ENCODE measurements at regions not wholly inside any gene's neighbourhood (a gene's known extent, or its start where the extent isn't known, plus 50 kb on each side); places are given as distances from the start of the nearest gene placed in this dataset.
A peak's percentile ranks its signal among the peaks of the same experiment; 100 is the strongest.

GRCh38 chr15:29451201-29451781 lies 181.7 kb upstream of the NSMCE3 start:
- TF ChIP-seq, protein P1, sequence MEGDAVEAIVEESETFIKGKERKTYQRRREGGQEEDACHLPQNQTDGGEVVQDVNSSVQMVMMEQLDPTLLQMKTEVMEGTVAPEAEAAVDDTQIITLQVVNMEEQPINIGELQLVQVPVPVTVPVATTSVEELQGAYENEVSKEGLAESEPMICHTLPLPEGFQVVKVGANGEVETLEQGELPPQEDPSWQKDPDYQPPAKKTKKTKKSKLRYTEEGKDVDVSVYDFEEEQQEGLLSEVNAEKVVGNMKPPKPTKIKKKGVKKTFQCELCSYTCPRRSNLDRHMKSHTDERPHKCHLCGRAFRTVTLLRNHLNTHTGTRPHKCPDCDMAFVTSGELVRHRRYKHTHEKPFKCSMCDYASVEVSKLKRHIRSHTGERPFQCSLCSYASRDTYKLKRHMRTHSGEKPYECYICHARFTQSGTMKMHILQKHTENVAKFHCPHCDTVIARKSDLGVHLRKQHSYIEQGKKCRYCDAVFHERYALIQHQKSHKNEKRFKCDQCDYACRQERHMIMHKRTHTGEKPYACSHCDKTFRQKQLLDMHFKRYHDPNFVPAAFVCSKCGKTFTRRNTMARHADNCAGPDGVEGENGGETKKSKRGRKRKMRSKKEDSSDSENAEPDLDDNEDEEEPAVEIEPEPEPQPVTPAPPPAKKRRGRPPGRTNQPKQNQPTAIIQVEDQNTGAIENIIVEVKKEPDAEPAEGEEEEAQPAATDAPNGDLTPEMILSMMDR (conservative IDR thresholded peaks at IDR 0.05) = peak; percentile 58
- Mint-ChIP-seq H3K36me3 (no peaks in the 10 kb centered on the region), H3K4me3 (no peak overlapping the region), H3K9me3 (peaks cover 5% of the 10 kb centered on the region), H3K4me1 (ENCODE audit: unreplicated experiment) (peaks cover 15% of the 10 kb centered on the region), H3K27ac (no peak overlapping the region), H3K27me3 (no peaks in the 10 kb centered on the region)
- no peak for DNase-seq (ENCODE audit: extremely low spot score, unreplicated experiment)

DNA sequence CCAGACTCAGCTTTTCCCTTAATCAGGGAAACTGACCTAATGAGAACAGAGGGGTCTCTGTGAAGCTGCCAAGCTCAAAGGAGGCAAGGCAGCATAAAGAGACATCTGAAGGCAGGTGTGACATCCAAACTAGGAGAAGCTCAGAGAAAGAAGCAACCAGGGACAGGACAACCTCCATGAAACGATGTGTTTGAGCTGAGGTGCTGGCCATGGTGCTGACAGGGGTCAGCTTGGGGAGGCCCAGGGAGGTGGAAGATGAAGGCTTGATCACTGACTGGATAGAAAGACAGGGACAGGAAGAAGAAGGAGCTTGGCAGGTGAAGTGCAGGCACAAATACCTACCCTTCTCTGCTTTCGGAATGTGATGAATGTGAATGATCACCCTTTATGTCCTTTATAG lies 179.5 kb upstream of the NSMCE3 start:
- H3K4me3 Mint-ChIP-seq = no peak overlapping the region
- H3K27me3 Mint-ChIP-seq = no peaks in the 10 kb centered on the region
- TF ChIP-seq, protein P1 (conservative IDR thresholded peaks at IDR 0.05) = no peak
- H3K36me3 Mint-ChIP-seq = no peaks in the 10 kb centered on the region
- H3K27ac Mint-ChIP-seq = no peak overlapping the region
- H3K9me3 Mint-ChIP-seq = peaks cover 5% of the 10 kb centered on the region
- no peak for DNase-seq (ENCODE audit: extremely low spot score, unreplicated experiment)
- peaks cover 15% of the 10 kb centered on the region for H3K4me1 Mint-ChIP-seq (ENCODE audit: unreplicated experiment)

GRCh38 chr15:29448320-29448719 lies 178.7 kb upstream of the NSMCE3 start:
- peaks cover 5% of the 10 kb centered on the region for H3K9me3 Mint-ChIP-seq
- no peak for DNase-seq (ENCODE audit: extremely low spot score, unreplicated experiment)
- TF ChIP-seq, protein P1 (conservative IDR thresholded peaks at IDR 0.05) = no peak
- peaks cover 10% of the 10 kb centered on the region for H3K4me1 Mint-ChIP-seq (ENCODE audit: unreplicated experiment)
- no peak overlapping the region for H3K27ac Mint-ChIP-seq
- H3K4me3 Mint-ChIP-seq = no peak overlapping the region
- no peaks in the 10 kb centered on the region for H3K27me3 Mint-ChIP-seq
- no peaks in the 10 kb centered on the region for H3K36me3 Mint-ChIP-seq

DNA sequence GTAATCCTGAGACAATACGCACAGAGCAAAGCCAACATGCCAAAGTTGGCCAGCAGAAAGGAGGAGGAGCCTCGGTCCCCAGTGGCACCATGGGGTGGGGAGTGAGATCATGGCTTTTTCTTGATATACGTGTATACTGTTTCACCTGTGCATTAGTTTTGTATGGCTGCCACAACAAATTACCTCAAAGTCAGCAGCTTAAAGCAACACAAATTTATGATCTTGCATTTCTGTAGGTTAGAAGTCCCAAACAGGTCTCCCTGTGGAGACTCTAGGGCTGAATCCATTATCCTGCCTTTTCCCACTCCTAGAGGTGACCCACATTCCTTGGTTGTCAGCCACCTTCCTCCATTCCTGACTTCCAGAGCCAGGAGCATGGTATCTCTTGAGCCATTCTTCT lies 176.9 kb upstream of the NSMCE3 start:
- TF ChIP-seq, protein P1 (conservative IDR thresholded peaks at IDR 0.05) = no peak
- no peak overlapping the region for H3K27ac Mint-ChIP-seq
- H3K4me3 Mint-ChIP-seq = no peak overlapping the region
- peaks cover 5% of the 10 kb centered on the region for H3K9me3 Mint-ChIP-seq
- no peaks in the 10 kb centered on the region for H3K4me1 Mint-ChIP-seq (ENCODE audit: unreplicated experiment)
- no peaks in the 10 kb centered on the region for H3K36me3 Mint-ChIP-seq
- H3K27me3 Mint-ChIP-seq = no peaks in the 10 kb centered on the region
- no peak for DNase-seq (ENCODE audit: extremely low spot score, unreplicated experiment)

DNA sequence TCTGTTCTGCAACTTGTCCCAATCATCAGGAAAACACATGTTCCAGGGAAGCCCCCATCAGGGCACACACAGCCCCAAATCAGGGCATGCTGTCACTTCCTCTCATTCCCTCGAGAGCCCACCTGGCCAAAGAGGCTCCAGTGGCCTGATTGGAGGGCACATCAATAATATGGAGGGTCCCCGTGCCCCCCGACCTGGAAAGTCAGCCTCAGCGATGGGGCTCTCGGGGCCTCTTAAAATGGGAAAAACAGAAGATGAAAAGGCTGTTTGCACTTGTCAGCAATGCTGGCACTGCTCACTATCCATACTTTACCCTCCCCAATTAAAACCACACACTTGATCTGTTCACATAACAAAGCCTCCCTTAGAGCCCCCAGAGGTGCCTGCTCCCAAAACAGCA lies 172.9 kb upstream of the NSMCE3 start:
- no peaks in the 10 kb centered on the region for H3K36me3 Mint-ChIP-seq
- TF ChIP-seq, protein P1 (conservative IDR thresholded peaks at IDR 0.05) = no peak
- H3K27ac Mint-ChIP-seq = no peak overlapping the region
- peaks cover 8% of the 10 kb centered on the region for H3K9me3 Mint-ChIP-seq
- no peak for DNase-seq (ENCODE audit: extremely low spot score, unreplicated experiment)
- H3K27me3 Mint-ChIP-seq = no peaks in the 10 kb centered on the region
- H3K4me1 Mint-ChIP-seq (ENCODE audit: unreplicated experiment) = peaks cover 18% of the 10 kb centered on the region
- H3K4me3 Mint-ChIP-seq = no peak overlapping the region

DNA sequence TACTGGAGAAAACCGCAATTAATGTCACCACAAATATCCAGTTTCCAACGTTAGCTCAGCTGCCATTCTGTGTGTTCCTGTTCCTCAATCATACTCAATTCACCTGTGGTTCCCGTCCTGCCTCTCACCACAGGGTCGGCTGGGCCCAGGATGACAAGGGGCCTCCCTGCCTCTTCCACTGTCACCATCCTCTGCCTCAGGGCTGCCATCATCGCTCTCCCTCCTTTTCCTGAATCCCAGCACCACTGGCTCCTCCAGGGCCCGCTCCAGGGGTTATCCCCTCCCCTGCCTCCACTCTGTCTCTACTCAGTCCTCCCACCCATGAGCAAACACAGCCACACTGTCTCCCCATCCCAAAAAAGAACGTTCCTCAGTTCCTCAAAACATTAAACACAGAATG lies 170.9 kb upstream of the NSMCE3 start:
- Mint-ChIP-seq H3K36me3 (no peaks in the 10 kb centered on the region), H3K27me3 (no peaks in the 10 kb centered on the region), H3K9me3 (peaks cover 8% of the 10 kb centered on the region), H3K4me3 (no peak overlapping the region), H3K4me1 (ENCODE audit: unreplicated experiment) (peaks cover 18% of the 10 kb centered on the region), H3K27ac (no peak overlapping the region)
- no peak for DNase-seq (ENCODE audit: extremely low spot score, unreplicated experiment)
- TF ChIP-seq, protein P1 (conservative IDR thresholded peaks at IDR 0.05) = no peak

Measured in type B pancreatic cell (in vitro differentiated cells).